Motor neuron (in vitro differentiated cells): ENCODE measurements at regions not wholly inside any gene's neighbourhood (a gene's known extent, or its start where the extent isn't known, plus 50 kb on each side); places are given as distances from the start of the nearest gene placed in this dataset.
A peak's percentile ranks its signal among the peaks of the same experiment; 100 is the strongest.

ENCODE experiments used
- ATAC-seq, 8 experiments: fragments of 200-7000 bp; cut with Tn5 transposase; replicated peaks in 6 of 8; 2 replicates each; pipeline ENCODE4 v1.8.0; 2021; ENCODE audit warnings: mild to moderate bottlenecking in 8 of 8, moderate library complexity in 8 of 8
- H3K27ac ChIP-seq, 2 donors: fragments of 250-450 bp; sonication (Bioruptor Pico); 2 replicates each; pipeline ENCODE4 v1.9.0; 2021; ENCODE audit warnings: antibody characterized with exemption in 2 of 2, mild to moderate bottlenecking in 2 of 2, moderate library complexity in 1 of 2
- H3K4me1 ChIP-seq, 2 donors: fragments of 250-450 bp; sonication (Bioruptor Pico); replicated peaks in 1 of 2; 2 replicates each; pipeline ENCODE4 v1.6.1; 2021; ENCODE audit warnings: antibody characterized with exemption in 2 of 2, mild to moderate bottlenecking in 2 of 2, moderate library complexity in 1 of 2
- H3K4me3 ChIP-seq, 5 donors: fragments of 250-450 bp; sonication (Bioruptor Pico); 2 replicates each; pipeline ENCODE4 v1.9.0; 2021; ENCODE audit warnings: antibody characterized with exemption in 5 of 5, mild to moderate bottlenecking in 5 of 5, moderate library complexity in 4 of 5
- WGBS, 10 experiments: fragments of 450-650 bp; shearing (Covaris generic); methylation state at CpG; one replicate each; pipeline ENCODE4 v1.0.0; 2022; 5-methylcytosine and 5-hydroxymethylcytosine counted together
- in situ Hi-C, 9 experiments: fragments of 400-800 bp; cut with MboI; loops; one replicate each; pipeline ENCODE4 v1.15.0; 2021; ENCODE audit warnings: low sequenced_read_pairs in 9 of 9, low pct_unique_long_range_greater_than_20kb in 2 of 9; ENCODE audit not compliant: unreplicated experiment in 9 of 9

DNA sequence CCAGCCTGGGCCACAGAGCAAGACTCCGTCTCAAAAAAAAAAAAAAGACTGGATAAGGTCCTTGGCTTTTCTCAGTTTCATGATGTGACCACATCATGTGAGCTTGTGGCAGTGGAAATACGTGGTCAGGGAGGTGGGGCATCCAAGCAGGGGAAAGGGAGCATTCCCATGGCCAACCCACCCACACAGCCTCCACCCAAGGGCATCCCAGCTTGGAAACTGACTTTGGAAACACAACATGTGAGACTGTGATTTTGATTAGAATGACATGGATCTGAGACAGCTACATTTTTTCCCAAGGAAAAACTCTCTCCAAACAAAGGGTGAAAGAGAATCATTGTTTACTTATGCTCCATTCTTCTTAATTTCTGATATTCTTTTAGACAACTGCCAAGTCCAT is 405.0 kb upstream of the ZNF507 start:
- Histone ChIP-seq H3K4me1 (peaks cover 14 to 24% of the 10 kb centered on the region in 2 donors), H3K4me3 (no peak overlapping the region), H3K27ac (no peak overlapping the region)
- no peak for ATAC-seq
- in situ Hi-C loops, result no loop called here
- no CpG with 5 or more reads among the region's 2 CpGs for WGBS, 10 experiments

GRCh38 chr19:31943191-31943661 is 402.2 kb upstream of the ZNF507 start:
- 14 to 53% (median 33%) methylated on average over 1 to 9 of the region's 11 CpGs for WGBS, 10 experiments
- in situ Hi-C loops, result no loop called here
- ATAC-seq, result peak in 5 of 8 experiments; percentile 79 to 87 (median 86)

GRCh38 chr19:31943778-31944177 is 401.6 kb upstream of the ZNF507 start:
- 10 to 83% (median 64%) methylated on average over 1 to 11 of the region's 11 CpGs; no CpG with 5 or more reads in 2 of the 10 experiments for WGBS, 10 experiments
- peak in 4 of 8 experiments; percentile 20 to 56 (median 31) for ATAC-seq
- Histone ChIP-seq H3K4me1 (peaks cover 26 to 40% of the 10 kb centered on the region in 2 donors), H3K4me3 (no peak overlapping the region), H3K27ac (no peak overlapping the region)
- in situ Hi-C loops, result no loop called here

More at GRCh38 chr19:31943191-31943661, 402.2 kb upstream of the ZNF507 start:
- Histone ChIP-seq H3K4me1 (peaks cover 23 to 35% of the 10 kb centered on the region in 2 donors), H3K4me3 (no peak overlapping the region), H3K27ac (no peak overlapping the region)

DNA sequence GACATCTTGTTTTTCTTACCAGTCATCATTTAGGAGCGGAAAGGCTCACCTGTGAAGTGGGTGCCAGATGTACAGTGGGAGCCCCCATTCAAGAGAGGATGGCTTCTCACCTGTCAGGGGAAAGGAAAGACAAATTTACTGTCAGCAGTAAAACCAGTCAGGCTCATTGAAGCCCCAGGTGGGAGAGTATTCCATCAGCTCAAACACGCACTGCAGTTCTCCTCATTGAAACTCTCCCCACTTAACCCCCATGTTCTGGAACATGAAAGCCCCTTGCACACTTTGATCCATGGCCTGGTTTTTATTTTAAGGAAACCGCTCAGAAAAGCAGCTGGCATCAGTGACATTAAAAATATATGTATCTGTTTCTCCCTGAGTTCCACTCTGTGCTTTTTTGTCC is 401.1 kb upstream of the ZNF507 start:
- H3K4me3 ChIP-seq, result no peak overlapping the region
- peaks cover 29 to 40% of the 10 kb centered on the region in 2 donors for H3K4me1 ChIP-seq
- no peak for ATAC-seq
- 0 to 100% (median 86%) methylated on average over 1 to 3 of the region's 3 CpGs; no CpG with 5 or more reads in 1 of the 10 experiments for WGBS, 10 experiments
- peak overlapping the region in 1 of 2 donors; percentile 12 for H3K27ac ChIP-seq
- in situ Hi-C loops, result no loop called here

DNA sequence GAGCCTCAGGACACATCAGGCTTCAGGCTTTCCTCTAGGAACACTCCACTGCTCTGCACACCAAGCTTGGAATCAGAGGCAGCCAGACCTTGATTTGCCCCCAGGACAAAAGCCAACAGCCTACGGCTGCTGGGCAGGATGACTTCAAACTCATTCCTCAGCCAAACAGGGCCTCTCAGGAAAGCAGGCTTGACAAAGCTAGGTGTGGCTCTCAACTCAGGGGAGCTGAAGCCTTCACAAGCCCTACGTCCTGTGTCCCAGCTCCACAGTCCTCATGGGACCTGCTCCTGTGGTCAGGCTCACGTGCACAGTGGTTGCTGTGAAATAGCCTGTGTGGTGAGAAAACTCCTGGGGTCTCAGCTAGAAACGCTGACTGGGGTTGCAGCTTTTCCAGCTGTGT is 398.9 kb upstream of the ZNF507 start:
- Histone ChIP-seq H3K4me3 (no peak overlapping the region), H3K27ac (no peak overlapping the region), H3K4me1 (peaks cover 29 to 40% of the 10 kb centered on the region in 2 donors)
- in situ Hi-C loops, result no loop called here
- ATAC-seq, result no peak
- WGBS, 10 experiments, result 0 to 100% (median 71%) methylated on average over 1 to 3 of the region's 4 CpGs; no CpG with 5 or more reads in 5 of the 10 experiments

- H3K27ac ChIP-seq, result peak overlapping the region in 1 of 2 donors; percentile 1
- ATAC-seq, result peak in 5 of 8 experiments; percentile 47 to 79 (median 76)
- peaks cover 29 to 38% of the 10 kb centered on the region in 2 donors for H3K4me1 ChIP-seq
- in situ Hi-C loops, result no loop called here
- WGBS, 10 experiments, result 23 to 89% (median 67%) methylated on average over 3 to 14 of the region's 17 CpGs; no CpG with 5 or more reads in 2 of the 10 experiments
- no peak overlapping the region for H3K4me3 ChIP-seq
Measured at GRCh38 chr19:31947436-31948115, 397.8 kb upstream of the ZNF507 start.

DNA sequence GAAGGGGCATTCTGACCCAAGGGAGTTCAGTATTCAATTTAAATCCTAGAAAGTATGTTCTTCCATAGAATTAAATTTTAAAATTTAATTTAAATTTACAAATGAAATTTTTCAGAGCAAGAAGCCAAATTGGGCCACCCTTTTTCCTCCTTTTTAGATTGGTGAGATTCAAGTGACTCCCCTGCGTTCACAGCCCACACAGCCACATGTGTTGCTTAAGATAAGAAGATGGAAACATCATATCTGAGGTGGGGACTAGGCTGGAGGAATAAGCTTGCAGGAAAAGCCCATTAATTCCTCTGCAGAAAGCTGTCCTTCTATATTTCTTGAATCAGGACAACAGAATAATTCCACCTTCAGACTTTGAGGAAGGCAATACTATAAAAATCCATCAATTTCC is 392.7 kb upstream of the ZNF507 start:
- ATAC-seq, result no peak
- Histone ChIP-seq H3K27ac (no peak overlapping the region), H3K4me1 (peaks cover 10 to 11% of the 10 kb centered on the region in 2 donors), H3K4me3 (no peak overlapping the region)
- 0 to 83% (median 36%) methylated on average over 1 of the region's 1 CpG; no CpG with 5 or more reads in 6 of the 10 experiments for whole genome bisulfite sequencing, 10 experiments
- in situ Hi-C loops, result no loop called here

GRCh38 chr19:31955061-31955460 is 390.3 kb upstream of the ZNF507 start:
- no peak overlapping the region for H3K27ac ChIP-seq
- no peak overlapping the region for H3K4me3 ChIP-seq
- no peak for ATAC-seq
- peaks cover 3 to 11% of the 10 kb centered on the region in 2 donors for H3K4me1 ChIP-seq
- 0 to 100% (median 81%) methylated on average over 1 to 3 of the region's 3 CpGs; no CpG with 5 or more reads in 2 of the 10 experiments for WGBS, 10 experiments
- in situ Hi-C loops, result no loop called here

DNA sequence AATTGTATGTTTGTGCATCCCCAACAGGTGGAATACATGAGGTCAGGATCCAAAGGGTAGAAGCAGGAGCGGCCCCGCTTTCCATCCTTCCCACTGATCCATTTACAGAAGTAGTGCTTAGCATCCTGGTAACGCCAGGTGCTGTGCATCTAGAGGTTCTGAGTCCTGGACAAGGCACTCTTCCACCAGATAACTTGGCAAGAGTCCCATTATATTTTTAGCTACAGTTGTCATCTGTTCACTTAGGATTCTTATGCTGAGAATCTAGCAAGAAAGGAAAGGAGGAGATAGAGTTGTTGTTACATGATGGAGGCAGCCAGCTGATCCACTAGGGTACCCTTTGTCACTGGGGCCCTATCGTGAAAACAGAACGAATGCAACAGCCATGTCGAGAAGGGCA is 389.5 kb upstream of the ZNF507 start:
- no peak overlapping the region for H3K4me3 ChIP-seq
- no peak for ATAC-seq
- in situ Hi-C loops, result no loop called here
- H3K27ac ChIP-seq, result no peak overlapping the region
- peaks cover 12 to 19% of the 10 kb centered on the region in 2 donors for H3K4me1 ChIP-seq
- WGBS, 10 experiments, result 0 to 94% (median 83%) methylated on average over 1 to 5 of the region's 6 CpGs; no CpG with 5 or more reads in 5 of the 10 experiments

- H3K4me3 ChIP-seq, result no peak overlapping the region
- in situ Hi-C loops, result no loop called here
- H3K4me1 ChIP-seq, result peaks cover 20 to 29% of the 10 kb centered on the region in 2 donors
- WGBS, 10 experiments, result 8 to 100% (median 61%) methylated on average over 1 to 3 of the region's 3 CpGs; no CpG with 5 or more reads in 2 of the 10 experiments
- peak in 1 of 8 experiments; percentile 73 for ATAC-seq
- H3K27ac ChIP-seq, result no peak overlapping the region
Measured at GRCh38 chr19:31956771-31957392, 388.5 kb upstream of the ZNF507 start.

DNA sequence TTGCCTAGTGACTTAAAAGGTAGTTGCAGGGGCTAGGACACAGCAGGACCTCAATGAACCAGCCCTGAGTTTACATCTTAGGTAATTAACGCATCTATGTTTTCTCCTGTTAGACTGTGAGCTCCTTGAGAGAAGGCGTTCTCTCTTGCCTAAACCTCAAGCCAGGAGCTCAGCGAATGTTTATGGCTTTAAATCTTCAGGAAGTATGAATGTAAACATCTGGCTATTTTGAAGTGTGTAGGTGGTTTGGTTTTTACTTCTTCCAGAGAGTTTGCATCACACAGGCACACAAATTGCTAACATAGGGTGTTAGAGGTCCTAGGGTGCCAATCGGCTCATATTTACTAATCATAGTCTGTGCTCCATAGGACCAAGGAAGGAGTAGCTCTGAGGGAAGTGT is 387.7 kb upstream of the ZNF507 start:
- no peak for ATAC-seq
- no peak overlapping the region for H3K4me3 ChIP-seq
- H3K4me1 ChIP-seq, result peaks cover 26 to 37% of the 10 kb centered on the region in 2 donors
- H3K27ac ChIP-seq, result no peak overlapping the region
- WGBS, 10 experiments, result 8 to 100% (median 83%) methylated on average over 1 to 4 of the region's 4 CpGs; no CpG with 5 or more reads in 1 of the 10 experiments
- in situ Hi-C loops, result no loop called here

DNA sequence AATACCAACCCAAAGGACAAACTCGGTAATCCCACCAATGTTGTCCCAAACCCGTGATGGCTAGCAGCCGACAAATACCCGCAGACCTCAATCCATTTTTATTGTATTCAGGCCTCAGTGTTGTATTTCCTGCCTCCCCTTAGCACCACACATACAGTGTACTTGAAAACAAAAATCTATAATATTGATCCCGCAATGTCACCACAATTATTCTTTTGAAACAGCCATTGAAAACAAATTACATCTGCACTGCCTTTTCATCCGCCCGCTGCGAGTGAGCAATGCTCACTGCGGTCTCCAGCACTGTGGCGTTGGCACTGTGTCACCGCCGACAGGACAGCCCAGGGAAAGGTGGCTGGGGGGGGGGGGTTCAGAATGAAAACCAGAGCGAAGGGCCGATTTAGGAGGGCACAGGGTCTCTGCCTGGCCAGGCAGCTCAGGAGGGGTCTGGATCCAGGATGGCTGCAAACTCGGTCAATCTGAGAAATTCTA is 385.8 kb upstream of the ZNF507 start:
- 60 to 100% (median 81%) methylated on average over 1 to 14 of the region's 15 CpGs; no CpG with 5 or more reads in 1 of the 10 experiments for WGBS, 10 experiments
- peak in 5 of 8 experiments; percentile 43 to 88 (median 51) for ATAC-seq
- Histone ChIP-seq H3K27ac (peak overlapping the region in 1 of 2 donors; percentile 21), H3K4me3 (no peak overlapping the region), H3K4me1 (peaks cover 28 to 42% of the 10 kb centered on the region in 2 donors)
- in situ Hi-C loops, result no loop called here

DNA sequence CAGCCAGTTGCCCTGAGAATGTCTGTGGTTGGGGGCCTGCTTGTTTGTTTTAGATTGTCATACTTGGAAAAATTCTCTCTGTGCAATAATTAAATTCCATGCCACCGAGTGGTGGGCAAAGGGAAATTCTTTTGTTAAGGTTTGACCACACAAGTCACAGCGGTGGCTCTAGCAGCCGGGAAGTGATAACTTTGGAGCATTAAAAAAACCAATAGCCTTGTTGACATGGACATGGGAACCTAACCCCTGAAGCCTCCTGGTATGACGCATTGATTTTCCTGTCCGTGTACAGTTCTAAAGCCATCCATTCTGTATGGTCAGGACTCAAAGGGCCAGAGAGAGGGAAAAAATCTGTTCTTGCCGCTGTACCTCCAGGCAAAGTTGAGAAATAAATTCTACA is 384.9 kb upstream of the ZNF507 start:
- H3K27ac ChIP-seq, result no peak overlapping the region
- in situ Hi-C loops, result no loop called here
- ATAC-seq, result peak in 2 of 8 experiments; percentile 42 to 45
- no peak overlapping the region for H3K4me3 ChIP-seq
- 0 to 93% (median 73%) methylated on average over 1 to 6 of the region's 6 CpGs; no CpG with 5 or more reads in 1 of the 10 experiments for WGBS, 10 experiments
- H3K4me1 ChIP-seq, result peaks cover 28 to 42% of the 10 kb centered on the region in 2 donors
